HepG2 (cell line): ENCODE measurements at regions not wholly inside any gene's neighbourhood (a gene's known extent, or its start where the extent isn't known, plus 50 kb on each side); places are given as distances from the start of the nearest gene placed in this dataset.

ENCODE experiments used
- ATAC-seq: fragments of 200-7000 bp; cut with Tn5 transposase; 3 replicates; pipeline ENCODE4 v1.9.1; 2020; ENCODE audit warnings: mild to moderate bottlenecking, moderate library complexity
- BruUV-seq: library from RNA; stranded (reverse); fragments of 400-500 nt; replicated peaks from 2 replicates; lab custom pipeline; 2021; lab: Mats Ljungman, UMichigan
- CTCF ChIA-PET: fragments of 300-600 bp; formaldehyde crosslinking; extraction: SDS; loops from one replicate; lab custom pipeline; 2021; ENCODE audit warnings: low total read pairs, inconsistent platforms, low intra/inter-chr PET ratio; lab: Yijun Ruan, JAX
- POLR2A ChIA-PET: fragments of 350-600 bp; sonication (Branson Sonifier 250); formaldehyde crosslinking; loops from one replicate; lab custom pipeline; 2020; ENCODE audit warnings: antibody characterized with exemption, inconsistent platforms; lab: Yijun Ruan, JAX
- DNase-seq: peaks from one replicate; pipeline ENCODE4 v3.0.0-alpha.2; 2015; ENCODE audit warnings: low spot score
- FAIRE-seq: peaks from 3 replicates; lab custom pipeline; 2011; peaks lifted over from hg19 to GRCh38; lab: Jason Lieb, UNC
- H2AFZ ChIP-seq: one replicate; pipeline ENCODE4 v1.6.1; 2011; ENCODE audit warnings: low read length, inconsistent platforms
- H3K27ac ChIP-seq: fragments of 300-600 bp; 3 replicates; pipeline ENCODE4 v1.8.0; 2011; ENCODE audit warnings: mixed run types, mild to moderate bottlenecking, mixed read lengths, low read length, inconsistent platforms; ENCODE audit not compliant: insufficient read depth; ENCODE audit errors: extremely low read length
- H3K27me3 ChIP-seq, 2 experiments: fragments of 200-600 bp in 1 of 2; 2 replicates in 1 of 2; 3 replicates in 1 of 2; pipeline versions ENCODE4 v1.6.0 to v1.8.0; 2011; ENCODE audit warnings: low read length in 2 of 2, mild to moderate bottlenecking in 2 of 2, moderate library complexity in 2 of 2, inconsistent platforms in 1 of 2; ENCODE audit not compliant: insufficient read depth in 2 of 2, control insufficient read depth in 1 of 2
- H3K36me3 ChIP-seq, 2 experiments: fragments of 200-600 bp in 1 of 2; replicated peaks in 1 of 2; 2 replicates in 1 of 2; 3 replicates in 1 of 2; pipeline versions ENCODE4 v1.5.1 to v1.8.0; 2011; ENCODE audit warnings: low read length in 2 of 2, inconsistent platforms in 1 of 2; ENCODE audit not compliant: insufficient read depth in 2 of 2, control insufficient read depth in 1 of 2
- H3K4me1 ChIP-seq: 2 replicates; pipeline ENCODE4 v1.5.1; 2012; ENCODE audit warnings: low read length, inconsistent platforms; ENCODE audit not compliant: insufficient read depth
- H3K4me2 ChIP-seq: 2 replicates; pipeline ENCODE4 v1.6.0; 2011; ENCODE audit warnings: low read depth, low read length, inconsistent platforms
- H3K4me3 ChIP-seq, 3 experiments: fragments of 200-600 bp in 1 of 3; sonication (generic), shearing (Covaris generic) in 1 of 3; replicated peaks in 1 of 3; 2 replicates each; pipeline ENCODE4 v1.5.1; 2011 to 2016; ENCODE audit warnings: low read length in 3 of 3, inconsistent platforms in 2 of 3, low read depth in 2 of 3, mild to moderate bottlenecking in 2 of 3, control low read depth in 1 of 3, mixed read lengths in 1 of 3; ENCODE audit not compliant: insufficient read depth in 1 of 3
- H3K79me2 ChIP-seq: one replicate; pipeline ENCODE4 v1.6.1; 2011; ENCODE audit warnings: low read length, inconsistent platforms; ENCODE audit not compliant: insufficient read depth
- H3K9ac ChIP-seq: 2 replicates; pipeline ENCODE4 v1.6.0; 2011; ENCODE audit warnings: mild to moderate bottlenecking, low read depth, low read length, inconsistent platforms; ENCODE audit not compliant: insufficient read depth
- H3K9me3 ChIP-seq: 2 replicates; pipeline ENCODE4 v1.5.1; 2012; ENCODE audit warnings: mild to moderate bottlenecking, low read length
- H4K20me1 ChIP-seq: 2 replicates; pipeline ENCODE4 v1.6.0; 2011; ENCODE audit warnings: inconsistent platforms, mild to moderate bottlenecking, low read length, moderate library complexity; ENCODE audit not compliant: insufficient read depth
- HHEX ChIP-seq: IDR thresholded peaks from 2 replicates; pipeline ENCODE4 v1.6.1; 2016; ENCODE audit warnings: control low read depth
- NONO ChIP-seq, 2 experiments: fragments of 450-650 bp in 1 of 2; sonication (generic) in 1 of 2; formaldehyde crosslinking in 1 of 2; IDR thresholded peaks in 1 of 2; conservative IDR thresholded peaks in 1 of 2; 2 replicates each; pipeline versions ENCODE4 v1.6.1 to v1.8.0; 2017 to 2022; ENCODE audit warnings: mild to moderate bottlenecking in 1 of 2, missing genetic modification reagents in 1 of 2, moderate library complexity in 1 of 2
- PATZ1 ChIP-seq: sonication (generic); formaldehyde crosslinking; IDR thresholded peaks from 2 replicates; pipeline ENCODE4 v1.4.0; 2020; ENCODE audit warnings: missing genetic modification reagents
- PRDM10 ChIP-seq: sonication (generic); formaldehyde crosslinking; IDR thresholded peaks from 2 replicates; pipeline ENCODE4 v1.4.0; 2020; ENCODE audit warnings: low read depth, missing genetic modification reagents
- RAD51 ChIP-seq: fragments of 450-650 bp; IDR thresholded peaks from 2 replicates; pipeline ENCODE4 v1.6.1; 2016; ENCODE audit warnings: borderline replicate concordance
- RBM22 ChIP-seq: fragments of 200-400 bp; formaldehyde crosslinking; optimal IDR thresholded peaks from 2 replicates; pipeline ENCODE3; 2017; ENCODE audit warnings: mild to moderate bottlenecking, low read length, moderate library complexity
- SALL1 ChIP-seq: sonication (generic); formaldehyde crosslinking; IDR thresholded peaks from 2 replicates; pipeline ENCODE4 v1.8.0; 2022; ENCODE audit warnings: mild to moderate bottlenecking, missing genetic modification reagents
- ZNF12 ChIP-seq: sonication (generic); formaldehyde crosslinking; IDR thresholded peaks from 2 replicates; pipeline ENCODE4 v1.5.0; 2020; ENCODE audit warnings: missing genetic modification reagents
- ZNF124 ChIP-seq: sonication (generic); formaldehyde crosslinking; IDR thresholded peaks from 2 replicates; pipeline ENCODE4 v1.4.0; 2020; ENCODE audit warnings: missing genetic modification reagents
- ZNF24 ChIP-seq: fragments of 450-650 bp; IDR thresholded peaks from 2 replicates; pipeline ENCODE4 v1.6.1; 2017; ENCODE audit warnings: antibody characterized with exemption, mild to moderate bottlenecking
- WGBS: methylation state at CpG from one replicate; pipeline ENCODE4 v1.1.6; 2017; ENCODE audit warnings: low lambda C conversion rate; 5-methylcytosine and 5-hydroxymethylcytosine counted together
- in situ Hi-C: cut with HindIII; loops from 2 replicates; pipeline ENCODE4 v1.10.0; 2017; ENCODE audit warnings: low pct_unique_long_range_greater_than_20kb; ENCODE audit not compliant: extremely low pct_ligation_motif_present
- intact Hi-C: fragments of 100-400 bp; cut with micrococcal nuclease; formaldehyde crosslinking; loops from one replicate; pipeline ENCODE4 v1.10.0; 2022; ENCODE audit not compliant: unreplicated experiment
- TF ChIP-seq, protein P1 (sequence below): IDR thresholded peaks from 2 replicates; pipeline ENCODE4 v1.6.1; 2016; ENCODE audit warnings: low read depth
- TF ChIP-seq, protein P2 (sequence below): sonication (generic); formaldehyde crosslinking; IDR thresholded peaks from 2 replicates; pipeline ENCODE4 v1.5.1; 2020; ENCODE audit warnings: missing genetic modification reagents, mild to moderate bottlenecking, borderline replicate concordance

- POLR2A ChIA-PET, result no interaction called here
- H2AFZ ChIP-seq, result no peak overlapping the region
- CTCF ChIA-PET, result no interaction called here
- H3K9ac ChIP-seq, result no peak overlapping the region
- no peaks in the 10 kb centered on the region for H3K79me2 ChIP-seq
- DNase-seq (no peak), FAIRE-seq (no peak), ATAC-seq (no peak)
- H3K27me3 ChIP-seq, result no peaks in the 10 kb centered on the region
- intact Hi-C loops (no loop called here), in situ Hi-C loops (no loop called here)
- no peaks in the 10 kb centered on the region for H4K20me1 ChIP-seq
- no peaks in the 10 kb centered on the region for H3K36me3 ChIP-seq
- no peak overlapping the region for H3K27ac ChIP-seq
- no peaks in the 10 kb centered on the region for H3K9me3 ChIP-seq
- no peak overlapping the region for H3K4me3 ChIP-seq
- BruUV-seq, result no TSS peak
- TF ChIP-seq, protein P1, sequence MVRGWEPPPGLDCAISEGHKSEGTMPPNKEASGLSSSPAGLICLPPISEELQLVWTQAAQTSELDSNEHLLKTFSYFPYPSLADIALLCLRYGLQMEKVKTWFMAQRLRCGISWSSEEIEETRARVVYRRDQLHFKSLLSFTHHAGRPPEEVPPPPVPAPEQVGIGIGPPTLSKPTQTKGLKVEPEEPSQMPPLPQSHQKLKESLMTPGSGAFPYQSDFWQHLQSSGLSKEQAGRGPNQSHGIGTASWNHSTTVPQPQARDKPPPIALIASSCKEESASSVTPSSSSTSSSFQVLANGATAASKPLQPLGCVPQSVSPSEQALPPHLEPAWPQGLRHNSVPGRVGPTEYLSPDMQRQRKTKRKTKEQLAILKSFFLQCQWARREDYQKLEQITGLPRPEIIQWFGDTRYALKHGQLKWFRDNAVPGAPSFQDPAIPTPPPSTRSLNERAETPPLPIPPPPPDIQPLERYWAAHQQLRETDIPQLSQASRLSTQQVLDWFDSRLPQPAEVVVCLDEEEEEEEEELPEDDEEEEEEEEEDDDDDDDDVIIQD (CRISPR knock-in tag), result no peak
- no peak for TF ChIP-seq ZNF124 (CRISPR knock-in tag)
- TF ChIP-seq, protein P2, sequence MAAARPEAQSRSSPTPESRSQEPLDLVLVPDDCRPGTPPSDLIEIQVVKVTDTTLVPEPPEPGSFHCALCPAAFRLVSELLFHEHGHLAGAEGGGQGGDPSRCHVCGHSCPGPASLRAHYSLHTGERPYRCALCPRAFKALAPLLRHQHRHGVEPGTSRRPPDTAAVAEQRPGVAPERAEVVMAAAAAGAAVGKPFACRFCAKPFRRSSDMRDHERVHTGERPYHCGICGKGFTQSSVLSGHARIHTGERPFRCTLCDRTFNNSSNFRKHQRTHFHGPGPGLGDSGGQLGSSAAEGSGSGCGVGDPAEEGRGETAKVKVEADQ (CRISPR knock-in tag), result no peak
- no peaks in the 10 kb centered on the region for H3K4me1 ChIP-seq
- H3K4me2 ChIP-seq, result no peak overlapping the region
Observed at GRCh38 chr3:159649951-159650350, 338.7 kb upstream of the IL12A start.

- H4K20me1 ChIP-seq, result no peaks in the 10 kb centered on the region
- no peaks in the 10 kb centered on the region for H3K4me1 ChIP-seq
- no TSS peak for BruUV-seq
- H3K9ac ChIP-seq, result no peak overlapping the region
- H3K79me2 ChIP-seq, result no peaks in the 10 kb centered on the region
- POLR2A ChIA-PET, result no interaction called here
- DNase-seq (no peak), FAIRE-seq (no peak), ATAC-seq (no peak)
- H3K36me3 ChIP-seq, result no peaks in the 10 kb centered on the region
- no peaks in the 10 kb centered on the region for H3K9me3 ChIP-seq
- no peaks in the 10 kb centered on the region for H3K27me3 ChIP-seq
- no peak overlapping the region for H3K4me3 ChIP-seq
- no peak overlapping the region for H2AFZ ChIP-seq
- no peak overlapping the region for H3K4me2 ChIP-seq
- no peak overlapping the region for H3K27ac ChIP-seq
- intact Hi-C loops (no loop called here), in situ Hi-C loops (no loop called here)
- CTCF ChIA-PET, result no interaction called here
- 2% methylated on average over 2 of the region's 2 CpGs for WGBS
- TF ChIP-seq ZNF12 (CRISPR knock-in tag) (no peak), RAD51 (no peak), PRDM10 (no peak), HHEX (no peak), SALL1 (CRISPR knock-in tag) (no peak), ZNF24 (no peak), PATZ1 (CRISPR knock-in tag) (no peak), RBM22 (no peak), NONO (IDR thresholded peaks at IDR 0.05) (no peak), NONO (CRISPR knock-in tag; conservative IDR thresholded peaks at IDR 0.05) (no peak)
Observed at GRCh38 chr3:159650726-159651125, 337.9 kb upstream of the IL12A start.
